ENCODE measurements at regions not wholly inside any gene's neighbourhood (a gene's known extent, or its start where the extent isn't known, plus 50 kb on each side); places are given as distances from the start of the nearest gene placed in this dataset.

GRCh38 chr3:137542049-137542448 is 222.1 kb upstream of the SOX14 start:
- TF ChIP-seq, protein P1, sequence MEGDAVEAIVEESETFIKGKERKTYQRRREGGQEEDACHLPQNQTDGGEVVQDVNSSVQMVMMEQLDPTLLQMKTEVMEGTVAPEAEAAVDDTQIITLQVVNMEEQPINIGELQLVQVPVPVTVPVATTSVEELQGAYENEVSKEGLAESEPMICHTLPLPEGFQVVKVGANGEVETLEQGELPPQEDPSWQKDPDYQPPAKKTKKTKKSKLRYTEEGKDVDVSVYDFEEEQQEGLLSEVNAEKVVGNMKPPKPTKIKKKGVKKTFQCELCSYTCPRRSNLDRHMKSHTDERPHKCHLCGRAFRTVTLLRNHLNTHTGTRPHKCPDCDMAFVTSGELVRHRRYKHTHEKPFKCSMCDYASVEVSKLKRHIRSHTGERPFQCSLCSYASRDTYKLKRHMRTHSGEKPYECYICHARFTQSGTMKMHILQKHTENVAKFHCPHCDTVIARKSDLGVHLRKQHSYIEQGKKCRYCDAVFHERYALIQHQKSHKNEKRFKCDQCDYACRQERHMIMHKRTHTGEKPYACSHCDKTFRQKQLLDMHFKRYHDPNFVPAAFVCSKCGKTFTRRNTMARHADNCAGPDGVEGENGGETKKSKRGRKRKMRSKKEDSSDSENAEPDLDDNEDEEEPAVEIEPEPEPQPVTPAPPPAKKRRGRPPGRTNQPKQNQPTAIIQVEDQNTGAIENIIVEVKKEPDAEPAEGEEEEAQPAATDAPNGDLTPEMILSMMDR (IDR thresholded peaks at IDR 0.05): no peak
- TF ChIP-seq POLR2AphosphoS5 (IDR thresholded peaks at IDR 0.05): no peak

Data from upper lobe of left lung (tissue), 4 donors.